ENCODE measurements at regions not wholly inside any gene's neighbourhood (a gene's known extent, or its start where the extent isn't known, plus 50 kb on each side); places are given as distances from the start of the nearest gene placed in this dataset.
A peak's percentile ranks its signal among the peaks of the same experiment; 100 is the strongest.

DNA sequence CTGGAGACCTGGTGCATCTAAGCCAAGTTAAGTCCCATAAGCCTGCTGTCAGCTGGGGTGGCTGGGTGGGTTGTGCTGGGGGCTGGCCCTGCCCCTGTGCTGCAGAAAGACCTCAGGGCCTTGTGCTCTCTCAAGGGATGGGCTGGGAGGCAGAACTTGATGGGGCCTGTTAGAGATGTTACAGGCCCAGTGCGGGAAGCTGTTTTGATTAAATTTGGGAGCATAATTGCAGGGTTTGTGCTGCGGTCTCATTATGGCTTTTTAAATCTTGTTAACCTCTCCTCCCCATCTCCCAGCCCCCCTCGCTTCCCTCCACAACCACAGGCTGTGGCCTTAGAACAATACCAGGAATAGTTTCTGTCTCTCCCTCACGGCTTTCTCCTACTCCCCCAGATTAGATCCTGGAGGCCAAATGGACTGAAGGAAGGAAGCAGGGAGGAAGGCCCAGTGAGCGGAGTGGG is 87.6 kb upstream of the TLE3 start:
- no peak for TF ChIP-seq POLR2AphosphoS5 (IDR thresholded peaks at IDR 0.05; ENCODE audit: low read depth, low read length)
- 0 out of 4 replicates have a peak, but pooled peaks of 1 of the 2 experiments have one; percentile 45 for TF ChIP-seq REST (IDR thresholded peaks at IDR 0.05; ENCODE audit: insufficient read depth in 1 of 2, low read depth in 2 of 2, low read length in 2 of 2)
- 0 out of 2 replicates have a peak, but pooled peaks have one; percentile 29 for TF ChIP-seq SIN3A (IDR thresholded peaks at IDR 0.05; ENCODE audit: borderline replicate concordance, insufficient read depth, low read length)

GRCh38 chr15:70182858-70183695 is 85.4 kb upstream of the TLE3 start:
- TF ChIP-seq FOXP2 (optimal IDR thresholded peaks at IDR 0.05; ENCODE audit: borderline replicate concordance, extremely low read depth, extremely low read length, insufficient read depth) = no peak
- TF ChIP-seq TAF1 (IDR thresholded peaks at IDR 0.05; ENCODE audit: borderline replicate concordance, insufficient read depth, low read length) = no peak

DNA sequence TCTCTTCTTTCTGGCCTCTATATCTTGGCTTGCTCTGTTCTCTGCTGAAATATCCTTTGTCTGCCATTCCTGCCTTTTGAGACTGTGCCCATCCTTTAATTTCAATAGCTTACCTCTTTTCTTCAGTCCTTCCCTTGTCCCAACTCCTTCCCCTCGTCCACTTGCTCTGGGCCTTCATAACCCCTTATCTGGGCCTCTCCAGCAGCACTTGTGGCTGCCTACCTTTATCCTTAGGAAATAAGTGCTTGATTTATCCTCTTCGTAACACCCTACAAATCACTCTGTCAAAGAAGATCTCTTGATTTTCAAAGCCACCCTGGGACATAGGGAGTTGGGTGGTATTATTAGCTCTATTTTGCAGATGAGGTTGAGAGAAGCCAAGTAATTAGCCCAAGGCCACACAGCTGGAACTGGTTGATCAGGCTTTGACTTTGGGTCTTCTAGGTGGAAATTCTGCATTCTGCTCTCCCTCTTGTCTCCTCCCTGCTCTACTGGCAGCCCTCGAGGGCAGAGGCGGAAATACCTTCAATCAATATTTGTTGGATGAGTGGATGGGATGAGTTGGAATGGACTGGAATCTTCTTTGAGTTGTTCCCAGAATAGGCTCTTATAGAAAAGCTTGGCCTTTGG is 84.0 kb upstream of the TLE3 start:
- no peak for TF ChIP-seq FOXP2 (optimal IDR thresholded peaks at IDR 0.05; ENCODE audit: borderline replicate concordance, extremely low read depth, extremely low read length, insufficient read depth)
- TF ChIP-seq POLR2AphosphoS5 (IDR thresholded peaks at IDR 0.05; ENCODE audit: low read depth, low read length) = no peak
- TF ChIP-seq SIN3A (IDR thresholded peaks at IDR 0.05; ENCODE audit: borderline replicate concordance, insufficient read depth, low read length) = no peak
- no peak for TF ChIP-seq TAF1 (IDR thresholded peaks at IDR 0.05; ENCODE audit: borderline replicate concordance, insufficient read depth, low read length)
- no peak for TF ChIP-seq REST (IDR thresholded peaks at IDR 0.05; ENCODE audit: insufficient read depth in 1 of 2, low read depth in 2 of 2, low read length in 2 of 2)

DNA sequence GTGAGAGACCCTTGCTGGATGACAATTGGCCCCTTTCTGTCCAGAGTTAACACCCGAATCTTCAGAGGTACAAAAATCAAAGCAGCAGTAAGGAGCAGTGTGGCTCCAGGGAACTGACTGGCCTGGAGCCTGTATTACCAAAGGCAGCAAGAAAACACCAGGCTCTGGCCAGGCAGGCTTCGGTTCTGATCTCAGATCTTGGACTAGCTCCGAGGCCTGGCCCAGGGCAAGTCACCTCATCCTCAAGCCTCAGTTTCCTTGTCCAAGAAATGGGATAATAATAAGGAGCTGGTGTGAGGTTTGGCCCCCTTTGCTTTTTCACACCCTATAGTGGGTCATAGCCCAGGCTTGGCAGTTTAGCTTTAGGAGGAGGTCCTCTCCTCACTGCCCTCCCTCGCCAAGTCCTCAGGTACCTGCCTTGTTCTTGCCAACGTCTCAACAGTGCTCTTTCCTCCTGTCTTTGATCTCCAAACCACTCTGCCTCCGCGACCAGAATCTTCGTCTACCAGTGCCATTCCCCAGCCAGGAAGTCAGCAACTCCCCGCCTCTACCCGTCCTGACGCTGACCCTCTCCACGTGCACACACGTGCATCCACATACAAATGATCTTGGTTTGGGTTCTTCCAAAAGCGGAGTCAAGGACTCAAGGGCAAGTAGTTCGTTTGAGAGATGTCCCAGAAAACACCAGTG is 82.6 kb upstream of the TLE3 start:
- TF ChIP-seq FOXP2 (optimal IDR thresholded peaks at IDR 0.05; ENCODE audit: borderline replicate concordance, extremely low read depth, extremely low read length, insufficient read depth) = no peak
- no peak for TF ChIP-seq POLR2AphosphoS5 (IDR thresholded peaks at IDR 0.05; ENCODE audit: low read depth, low read length)
- no peak for TF ChIP-seq REST (IDR thresholded peaks at IDR 0.05; ENCODE audit: insufficient read depth in 1 of 2, low read depth in 2 of 2, low read length in 2 of 2)
- TF ChIP-seq TAF1 (IDR thresholded peaks at IDR 0.05; ENCODE audit: borderline replicate concordance, insufficient read depth, low read length) = no peak
- no peak for TF ChIP-seq SIN3A (IDR thresholded peaks at IDR 0.05; ENCODE audit: borderline replicate concordance, insufficient read depth, low read length)

- TF ChIP-seq POLR2AphosphoS5 (IDR thresholded peaks at IDR 0.05; ENCODE audit: low read depth, low read length) (no peak), TAF1 (IDR thresholded peaks at IDR 0.05; ENCODE audit: borderline replicate concordance, insufficient read depth, low read length) (no peak), SIN3A (IDR thresholded peaks at IDR 0.05; ENCODE audit: borderline replicate concordance, insufficient read depth, low read length) (no peak), FOXP2 (optimal IDR thresholded peaks at IDR 0.05; ENCODE audit: borderline replicate concordance, extremely low read depth, extremely low read length, insufficient read depth) (no peak)
These were observed 81.7 kb upstream of the TLE3 start for GRCh38 chr15:70179309-70179892.
